IgD-negative memory B cell (primary cell): ENCODE measurements at regions not wholly inside any gene's neighbourhood (a gene's known extent, or its start where the extent isn't known, plus 50 kb on each side); places are given as distances from the start of the nearest gene placed in this dataset.
A peak's percentile ranks its signal among the peaks of the same experiment; 100 is the strongest.

Experiments
- H3K27ac Mint-ChIP-seq, 3 donors: one replicate each; pipeline ENCODE4 v1.8.0; 2020 to 2022; ENCODE audit warnings: mild to moderate bottlenecking in 3 of 3, mixed read lengths in 3 of 3, moderate library complexity in 1 of 3
- H3K27me3 Mint-ChIP-seq: one replicate; pipeline ENCODE4 v1.8.0; 2021; ENCODE audit warnings: mixed read lengths
- H3K36me3 Mint-ChIP-seq: one replicate; pipeline ENCODE4 v1.8.0; 2020; ENCODE audit warnings: mild to moderate bottlenecking, mixed read lengths
- H3K4me1 Mint-ChIP-seq, 3 donors: one replicate each; pipeline ENCODE4 v1.8.0; 2020 to 2022; ENCODE audit warnings: mixed read lengths in 3 of 3, mild to moderate bottlenecking in 1 of 3
- H3K4me3 Mint-ChIP-seq, 4 donors: one replicate each; pipeline ENCODE4 v1.8.0; 2020 to 2022; ENCODE audit warnings: mild to moderate bottlenecking in 4 of 4, mixed read lengths in 4 of 4, moderate library complexity in 3 of 4
- H3K9me3 Mint-ChIP-seq, 3 donors: one replicate each; pipeline ENCODE4 v1.8.0; 2020 to 2021; ENCODE audit warnings: mixed read lengths in 3 of 3, mild to moderate bottlenecking in 1 of 3

- peaks cover 0 to 7% (median 2%) of the 10 kb centered on the region in 3 donors for H3K9me3 Mint-ChIP-seq
- peaks cover 0 to 3% (median 2%) of the 10 kb centered on the region in 3 donors for H3K4me1 Mint-ChIP-seq
- H3K4me3 Mint-ChIP-seq = no peak overlapping the region
- H3K36me3 Mint-ChIP-seq = no peaks in the 10 kb centered on the region
- H3K27me3 Mint-ChIP-seq = peaks cover 9% of the 10 kb centered on the region
- H3K27ac Mint-ChIP-seq = peak overlapping the region in 1 of 3 donors; percentile 25
Measured at GRCh38 chr12:75850721-75851462, 180.7 kb downstream of the PHLDA1 start.

DNA sequence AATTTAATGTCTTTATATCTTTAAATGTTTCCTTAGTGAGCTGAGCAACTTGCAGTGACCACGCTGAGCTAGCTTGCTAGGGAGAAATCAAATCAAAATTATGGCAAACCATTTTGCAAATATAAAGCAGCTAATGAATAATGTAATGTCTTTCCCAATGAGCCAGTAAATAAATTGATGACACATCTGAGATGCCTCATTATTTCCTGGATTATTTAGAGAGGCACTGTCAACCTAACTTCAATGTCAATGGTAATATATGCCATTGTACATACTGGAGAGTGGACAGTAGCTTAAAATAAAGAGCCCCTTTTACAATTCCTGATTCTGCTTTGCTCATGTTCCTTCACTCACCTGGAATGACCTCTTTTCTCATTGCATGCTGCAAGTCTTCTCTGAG, 182.6 kb downstream of the PHLDA1 start:
- peaks cover 0 to 3% (median 2%) of the 10 kb centered on the region in 3 donors for H3K4me1 Mint-ChIP-seq
- peaks cover 0 to 9% (median 2%) of the 10 kb centered on the region in 3 donors for H3K9me3 Mint-ChIP-seq
- no peaks in the 10 kb centered on the region for H3K36me3 Mint-ChIP-seq
- no peak overlapping the region for H3K27ac Mint-ChIP-seq
- H3K27me3 Mint-ChIP-seq = peaks cover 9% of the 10 kb centered on the region
- no peak overlapping the region for H3K4me3 Mint-ChIP-seq

DNA sequence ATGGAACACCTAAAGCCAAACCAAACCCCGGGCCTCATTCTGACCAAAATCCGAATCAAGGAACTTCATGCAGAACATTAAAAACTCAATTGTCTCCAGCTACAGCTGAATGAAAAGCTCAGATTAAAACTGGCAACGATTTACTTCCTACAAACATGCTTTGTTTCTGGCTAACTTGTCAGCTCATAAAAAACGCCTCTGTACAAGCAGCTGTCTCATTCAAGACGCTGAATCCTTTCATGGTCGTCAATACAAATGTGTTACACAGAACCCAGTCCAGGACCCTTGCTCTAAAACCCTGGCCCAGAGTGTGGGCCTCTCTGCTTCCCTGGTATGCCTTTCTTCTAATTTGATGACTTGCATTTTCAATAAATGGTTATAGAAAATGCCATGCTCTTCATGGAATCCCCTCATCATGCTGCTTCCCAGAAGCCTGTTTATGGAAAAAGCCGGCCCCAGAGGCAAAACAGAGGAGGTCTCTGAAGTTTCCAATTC, 183.1 kb downstream of the PHLDA1 start:
- Mint-ChIP-seq H3K36me3 (no peaks in the 10 kb centered on the region), H3K4me1 (peaks cover 0 to 2% (median 0%) of the 10 kb centered on the region in 3 donors), H3K27me3 (peaks cover 9% of the 10 kb centered on the region), H3K9me3 (peaks cover 0 to 9% (median 2%) of the 10 kb centered on the region in 3 donors), H3K4me3 (no peak overlapping the region), H3K27ac (no peak overlapping the region)

DNA sequence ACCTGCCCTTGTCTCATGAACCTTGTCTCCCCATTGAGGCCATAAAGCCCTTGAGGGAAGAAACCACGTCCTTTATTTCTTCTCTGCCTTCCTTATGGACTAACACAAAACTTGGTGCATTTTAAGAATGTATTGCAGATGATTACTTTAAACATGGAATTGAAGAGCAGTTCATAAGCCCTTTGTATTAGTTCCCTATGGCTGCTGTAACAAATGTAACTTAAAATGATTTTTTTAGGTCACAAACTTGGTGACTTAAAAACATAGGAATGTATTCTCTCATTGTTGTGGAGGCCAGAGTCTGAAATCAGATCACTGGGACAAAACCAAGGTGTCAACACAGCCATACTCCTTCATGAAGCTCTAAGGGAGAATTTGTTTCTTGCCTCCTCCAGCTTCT, 185.5 kb downstream of the PHLDA1 start:
- Mint-ChIP-seq H3K27me3 (peaks cover 4% of the 10 kb centered on the region), H3K27ac (no peak overlapping the region), H3K9me3 (peaks cover 0 to 9% (median 2%) of the 10 kb centered on the region in 3 donors), H3K36me3 (no peaks in the 10 kb centered on the region), H3K4me3 (no peak overlapping the region), H3K4me1 (no peaks in the 10 kb centered on the region)

DNA sequence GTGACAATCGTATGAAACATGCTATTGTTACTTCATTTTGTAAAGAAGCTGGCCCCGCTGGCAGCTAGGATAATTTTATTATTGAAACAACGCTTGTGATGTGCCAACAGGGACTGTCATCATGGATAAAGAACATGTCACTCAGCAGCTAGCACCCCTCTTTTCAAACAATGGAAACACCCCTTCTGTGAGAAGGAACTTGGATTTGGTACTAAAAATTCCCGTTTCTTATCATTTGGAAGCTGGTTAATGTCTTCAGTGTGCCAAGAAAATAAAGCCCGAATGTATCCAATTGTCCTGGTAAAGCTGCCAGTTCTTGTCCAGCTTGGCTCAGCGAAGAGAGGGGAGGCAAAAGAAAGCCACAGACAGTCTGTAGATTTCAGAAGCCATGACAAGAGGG, 186.6 kb downstream of the PHLDA1 start:
- H3K27ac Mint-ChIP-seq = no peak overlapping the region
- peaks cover 0 to 9% (median 2%) of the 10 kb centered on the region in 3 donors for H3K9me3 Mint-ChIP-seq
- H3K27me3 Mint-ChIP-seq = peaks cover 1% of the 10 kb centered on the region
- no peak overlapping the region for H3K4me3 Mint-ChIP-seq
- no peaks in the 10 kb centered on the region for H3K36me3 Mint-ChIP-seq
- H3K4me1 Mint-ChIP-seq = no peaks in the 10 kb centered on the region

GRCh38 chr12:75844049-75844770, 187.4 kb downstream of the PHLDA1 start:
- Mint-ChIP-seq H3K4me3 (no peak overlapping the region), H3K4me1 (no peaks in the 10 kb centered on the region), H3K36me3 (no peaks in the 10 kb centered on the region), H3K27ac (no peak overlapping the region), H3K27me3 (peaks cover 1% of the 10 kb centered on the region), H3K9me3 (peaks cover 0 to 9% (median 2%) of the 10 kb centered on the region in 3 donors)

GRCh38 chr12:75842090-75842489, 189.5 kb downstream of the PHLDA1 start:
- H3K9me3 Mint-ChIP-seq = peaks cover 0 to 14% (median 2%) of the 10 kb centered on the region in 3 donors
- H3K4me3 Mint-ChIP-seq = no peak overlapping the region
- H3K4me1 Mint-ChIP-seq = no peaks in the 10 kb centered on the region
- no peak overlapping the region for H3K27ac Mint-ChIP-seq
- peaks cover 1% of the 10 kb centered on the region for H3K27me3 Mint-ChIP-seq
- no peaks in the 10 kb centered on the region for H3K36me3 Mint-ChIP-seq

- Mint-ChIP-seq H3K27me3 (peaks cover 2% of the 10 kb centered on the region), H3K4me1 (no peaks in the 10 kb centered on the region), H3K4me3 (no peak overlapping the region), H3K27ac (no peak overlapping the region), H3K9me3 (peaks cover 0 to 8% (median 0%) of the 10 kb centered on the region in 3 donors), H3K36me3 (no peaks in the 10 kb centered on the region)
Measured at GRCh38 chr12:75840994-75841355, 190.6 kb downstream of the PHLDA1 start.

DNA sequence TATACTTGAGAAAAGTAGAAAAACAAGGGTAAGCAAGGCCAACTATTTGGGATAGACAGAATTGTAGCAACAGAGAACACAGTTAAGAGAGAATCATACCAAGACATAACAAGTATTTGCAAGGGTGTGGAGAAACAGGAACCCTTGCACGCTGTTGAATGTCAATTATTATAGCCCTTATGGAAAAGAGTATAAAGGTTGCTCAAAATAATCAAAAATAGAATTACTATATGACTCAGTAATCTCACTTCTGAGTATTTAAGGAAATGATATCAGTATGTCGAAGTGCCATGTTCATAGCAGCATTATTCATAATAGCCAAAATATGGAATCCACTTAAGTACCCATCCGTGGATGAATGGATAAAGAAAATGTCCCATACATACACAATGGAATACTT, 193.3 kb downstream of the PHLDA1 start:
- Mint-ChIP-seq H3K9me3 (peaks cover 0 to 5% (median 0%) of the 10 kb centered on the region in 3 donors), H3K36me3 (no peaks in the 10 kb centered on the region), H3K4me1 (no peaks in the 10 kb centered on the region), H3K27me3 (peaks cover 5% of the 10 kb centered on the region), H3K4me3 (no peak overlapping the region), H3K27ac (no peak overlapping the region)

DNA sequence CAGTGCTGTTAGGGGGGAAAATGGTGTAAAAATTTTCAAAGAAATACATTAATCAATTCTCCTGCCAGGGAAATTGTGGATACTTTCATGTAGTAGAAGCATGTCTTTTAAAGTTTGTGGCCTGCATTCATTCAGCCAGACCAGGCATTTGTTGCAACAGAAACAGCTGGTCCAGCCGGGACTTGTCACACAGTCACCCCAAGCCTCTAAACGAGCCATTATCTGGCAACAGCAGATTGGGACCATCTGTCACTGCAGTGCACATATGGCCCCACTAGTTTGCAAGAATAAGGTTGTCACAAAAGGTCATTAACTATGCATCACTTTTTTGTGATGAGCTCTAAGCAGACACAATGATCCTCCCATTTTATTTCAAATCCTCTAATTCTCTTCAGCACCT, 193.9 kb downstream of the PHLDA1 start:
- Mint-ChIP-seq H3K4me3 (no peak overlapping the region), H3K36me3 (no peaks in the 10 kb centered on the region), H3K27me3 (peaks cover 5% of the 10 kb centered on the region), H3K4me1 (no peaks in the 10 kb centered on the region), H3K9me3 (peaks cover 0 to 5% (median 0%) of the 10 kb centered on the region in 3 donors), H3K27ac (no peak overlapping the region)

DNA sequence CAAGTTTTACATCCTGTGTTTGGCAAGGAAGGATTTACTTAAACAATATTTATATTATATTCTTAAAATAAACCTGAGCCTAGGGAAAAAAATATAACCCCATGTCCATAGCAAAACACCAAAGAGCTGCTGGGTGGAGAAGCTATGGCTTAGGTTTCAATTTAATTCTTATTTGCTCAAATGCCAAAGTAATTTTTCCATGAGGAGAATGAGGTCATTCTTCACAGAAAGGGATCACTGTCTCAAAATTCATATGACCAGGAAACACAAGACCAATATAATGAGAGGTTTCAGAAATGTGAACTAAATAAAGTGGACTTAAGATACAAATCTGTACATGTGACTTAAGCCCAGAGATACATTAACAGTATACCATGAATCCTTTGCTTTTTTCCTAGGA, 195.0 kb downstream of the PHLDA1 start:
- Mint-ChIP-seq H3K27me3 (peaks cover 5% of the 10 kb centered on the region), H3K36me3 (no peaks in the 10 kb centered on the region)

DNA sequence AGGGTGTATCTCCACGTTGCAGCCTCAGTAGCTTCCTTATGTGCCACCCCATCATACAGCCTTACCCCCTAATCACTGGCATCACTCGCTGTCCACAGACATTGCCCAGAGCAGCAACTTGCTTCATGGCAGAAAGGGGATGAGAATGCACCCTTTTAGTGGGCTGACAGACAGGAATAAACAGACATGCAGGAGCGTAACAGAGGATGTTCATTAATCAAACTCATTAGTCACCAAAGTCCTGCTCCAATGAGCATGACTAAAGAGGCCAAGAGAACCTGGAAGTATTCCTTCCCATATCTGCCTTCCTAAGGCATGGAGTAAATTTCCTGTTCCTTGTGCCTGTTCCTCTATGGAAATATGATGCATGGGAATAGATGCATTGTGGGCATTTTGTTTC, 197.0 kb downstream of the PHLDA1 start:
- Mint-ChIP-seq H3K36me3 (no peaks in the 10 kb centered on the region), H3K9me3 (peaks cover 0 to 5% (median 0%) of the 10 kb centered on the region in 3 donors), H3K27me3 (peaks cover 5% of the 10 kb centered on the region), H3K4me3 (no peak overlapping the region), H3K27ac (no peak overlapping the region), H3K4me1 (no peaks in the 10 kb centered on the region)

More for the DNA sequence above, 195.0 kb downstream of the PHLDA1 start:
- no peak overlapping the region for H3K4me3 Mint-ChIP-seq
- H3K9me3 Mint-ChIP-seq = peaks cover 0 to 5% (median 0%) of the 10 kb centered on the region in 3 donors
- no peak overlapping the region for H3K27ac Mint-ChIP-seq
- no peaks in the 10 kb centered on the region for H3K4me1 Mint-ChIP-seq

GRCh38 chr12:75833268-75833667, 198.3 kb downstream of the PHLDA1 start:
- no peaks in the 10 kb centered on the region for H3K9me3 Mint-ChIP-seq
- peak overlapping the region in 1 of 3 donors; percentile 24 for H3K27ac Mint-ChIP-seq
- no peaks in the 10 kb centered on the region for H3K4me1 Mint-ChIP-seq
- no peak overlapping the region for H3K4me3 Mint-ChIP-seq
- no peaks in the 10 kb centered on the region for H3K36me3 Mint-ChIP-seq
- peaks cover 5% of the 10 kb centered on the region for H3K27me3 Mint-ChIP-seq

DNA sequence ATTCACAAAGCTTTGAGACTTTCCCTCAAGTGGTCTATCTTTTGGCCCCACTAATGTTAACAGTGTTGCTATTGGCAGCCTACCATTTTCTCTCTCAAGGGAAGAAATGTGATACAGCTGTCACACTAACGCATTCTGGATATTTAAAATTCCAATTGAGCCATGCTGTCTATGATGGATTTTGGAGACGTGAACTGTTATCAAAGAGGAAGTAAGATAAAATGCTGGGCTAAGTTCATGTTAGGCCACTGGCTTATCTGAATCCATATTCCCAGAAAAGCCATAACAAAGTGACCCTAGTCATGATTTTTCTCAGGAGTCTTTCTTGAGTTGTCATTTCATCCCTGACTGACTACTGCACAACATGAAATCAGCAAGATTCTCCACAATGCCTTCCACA, 200.2 kb downstream of the PHLDA1 start:
- Mint-ChIP-seq H3K4me1 (no peaks in the 10 kb centered on the region), H3K27me3 (peaks cover 6% of the 10 kb centered on the region), H3K4me3 (no peak overlapping the region), H3K27ac (no peak overlapping the region), H3K36me3 (no peaks in the 10 kb centered on the region), H3K9me3 (peaks cover 0 to 2% (median 0%) of the 10 kb centered on the region in 3 donors)

GRCh38 chr12:75827061-75827460, 204.5 kb downstream of the PHLDA1 start:
- no peaks in the 10 kb centered on the region for H3K36me3 Mint-ChIP-seq
- no peak overlapping the region for H3K27ac Mint-ChIP-seq
- no peaks in the 10 kb centered on the region for H3K4me1 Mint-ChIP-seq
- H3K27me3 Mint-ChIP-seq = peaks cover 1% of the 10 kb centered on the region
- peaks cover 0 to 5% (median 0%) of the 10 kb centered on the region in 3 donors for H3K9me3 Mint-ChIP-seq
- no peak overlapping the region for H3K4me3 Mint-ChIP-seq
